ENCODE measurements at regions not wholly inside any gene's neighbourhood (a gene's known extent, or its start where the extent isn't known, plus 50 kb on each side); places are given as distances from the start of the nearest gene placed in this dataset.
"Not testable (repeated sequence)": the region's sequence is repeated elsewhere in the genome, so short reads cannot be mapped to it uniquely, and the experiment has no call there.

DNA sequence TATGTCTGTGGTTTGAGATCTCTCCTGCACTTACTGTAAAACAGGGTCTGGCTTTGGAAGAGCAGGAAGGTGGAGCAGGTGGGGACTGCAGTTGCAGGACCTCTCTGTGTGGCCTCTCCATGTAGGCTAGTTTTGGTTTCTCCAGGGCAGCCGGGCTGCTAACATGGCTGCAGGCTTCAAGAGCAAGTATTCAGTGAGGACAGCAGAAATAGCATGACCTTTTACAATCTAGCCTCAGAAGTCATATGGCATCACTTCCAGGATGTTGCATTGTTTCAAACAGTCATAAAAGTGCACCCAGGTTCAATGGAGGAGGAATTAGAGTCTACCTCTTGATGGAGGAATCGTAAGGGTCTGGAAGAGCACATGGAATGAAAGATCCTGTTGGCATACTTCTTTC lies 728.7 kb downstream of the NTRK3 start:
- no peak for DNase-seq

DNA sequence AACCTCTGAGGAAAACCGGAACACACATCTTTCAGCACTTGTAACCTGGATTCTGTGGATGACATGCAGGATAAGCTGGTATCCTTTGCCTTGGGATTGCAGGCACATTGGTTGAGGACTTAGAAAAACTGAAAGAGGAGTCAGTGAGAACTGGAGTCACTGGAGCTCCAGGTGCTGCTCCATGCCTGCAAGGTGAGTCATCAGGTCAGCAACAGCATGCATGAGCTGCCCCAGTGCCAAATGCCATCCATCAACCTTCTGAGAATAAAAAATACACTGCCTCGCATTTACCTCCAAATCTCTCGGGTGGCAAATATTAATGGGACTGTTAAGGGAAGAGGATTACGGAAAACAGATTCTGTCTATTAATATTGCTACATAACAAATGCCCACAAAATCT lies 729.1 kb downstream of the NTRK3 start:
- no peak for DNase-seq

GRCh38 chr15:87523516-87523915 lies 733.0 kb downstream of the NTRK3 start:
- DNase-seq: no peak

DNA sequence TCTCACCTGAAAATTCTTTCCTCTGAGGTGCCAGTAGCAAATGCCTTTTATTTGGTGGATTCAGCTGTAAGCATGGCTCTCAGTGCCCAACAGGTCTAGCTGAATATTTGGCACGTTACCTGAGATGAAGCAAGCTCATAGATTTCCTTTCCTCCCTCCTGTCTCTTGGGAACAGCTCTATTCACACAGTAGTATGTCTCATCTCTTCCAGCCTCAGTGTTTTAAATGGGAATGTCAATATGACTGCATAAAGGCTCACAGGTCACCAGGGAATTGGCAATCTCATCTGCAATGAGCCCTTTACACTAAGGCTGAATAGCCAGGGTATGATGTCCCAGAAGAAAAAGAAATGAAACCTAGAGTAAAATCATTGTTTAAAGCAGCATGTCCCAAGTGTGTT lies 733.5 kb downstream of the NTRK3 start:
- no peak for DNase-seq

DNA sequence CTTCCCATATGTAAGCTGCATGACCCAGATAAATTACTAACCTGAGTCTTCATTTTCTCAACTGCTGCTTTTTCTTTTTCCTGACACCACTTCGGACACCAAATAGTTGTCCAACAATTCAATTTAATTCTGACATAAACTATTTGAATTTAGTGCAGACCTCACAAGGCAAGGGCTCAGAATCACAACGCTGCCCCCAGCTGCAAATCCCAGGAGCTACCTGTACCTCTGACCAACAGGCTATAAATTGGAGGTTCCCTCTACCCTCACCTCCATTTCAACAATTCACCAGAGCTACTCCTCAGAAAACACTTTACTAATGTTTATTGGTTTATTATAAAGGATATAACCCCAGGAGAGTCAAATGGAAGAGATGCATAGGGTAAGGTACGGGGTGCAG lies 737.6 kb downstream of the NTRK3 start:
- DNase-seq: no peak

DNA sequence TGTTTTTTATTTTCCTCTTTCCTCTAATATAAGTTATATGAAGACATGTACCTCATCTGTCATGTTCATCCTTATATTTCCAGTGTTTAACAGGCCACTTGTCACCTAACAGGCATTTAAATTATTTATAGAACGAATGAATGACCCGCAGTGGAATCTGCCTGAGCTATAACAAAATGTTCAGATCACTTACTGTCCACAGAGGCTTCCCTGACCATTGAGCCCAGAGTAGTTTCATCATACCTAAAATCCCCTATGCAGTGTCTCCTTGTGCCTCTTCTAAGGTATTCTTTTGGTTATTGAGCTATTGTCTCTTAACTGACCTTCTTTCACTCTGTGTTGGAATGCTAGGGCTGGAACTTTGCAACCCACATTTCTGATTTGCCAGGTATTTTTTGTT lies 748.5 kb downstream of the NTRK3 start:
- no peak for DNase-seq

- DNase-seq: no peak
Measured at GRCh38 chr15:87502173-87502572, 754.4 kb downstream of the NTRK3 start.

- DNase-seq: no peak
Measured at GRCh38 chr15:87500240-87500639, 756.3 kb downstream of the NTRK3 start.

DNA sequence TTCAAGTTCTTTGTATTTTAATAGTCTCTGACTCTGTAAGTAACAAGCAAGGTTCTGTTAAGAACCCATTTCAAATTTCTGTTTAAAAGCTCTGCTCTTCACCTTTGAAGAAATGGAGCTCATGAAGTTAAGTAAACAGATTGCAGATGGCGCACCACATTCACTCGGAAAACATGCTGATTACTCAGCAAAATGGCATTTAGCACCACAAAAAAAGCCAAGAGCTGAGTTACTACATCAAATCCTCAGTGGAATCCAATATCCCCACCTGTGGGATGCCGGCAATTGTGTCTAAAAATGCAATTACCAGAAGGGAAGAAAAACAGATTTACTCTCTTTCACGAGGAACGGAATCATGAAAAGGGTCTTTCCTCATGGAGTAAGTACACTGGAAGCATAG lies 758.0 kb downstream of the NTRK3 start:
- no peak for DNase-seq

DNA sequence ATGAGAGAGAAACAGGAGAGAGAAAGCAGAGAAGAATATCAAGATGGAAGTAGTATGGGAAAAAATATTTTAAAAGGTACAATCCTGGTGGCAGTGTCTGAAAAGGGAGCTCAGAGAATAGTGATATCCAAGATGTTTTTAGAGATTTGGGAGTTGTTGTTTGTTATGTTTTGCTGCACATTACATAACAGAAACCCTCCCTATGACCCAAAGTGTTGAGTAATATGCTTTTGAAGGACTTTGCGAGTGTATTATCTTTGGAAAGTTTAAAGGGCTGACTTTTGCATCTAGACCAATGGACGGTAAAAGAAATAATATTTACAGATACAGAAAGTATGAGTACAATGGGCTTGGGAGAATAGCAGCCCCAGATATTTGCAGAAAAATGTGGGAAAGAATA lies 759.7 kb downstream of the NTRK3 start:
- no peak for DNase-seq

DNA sequence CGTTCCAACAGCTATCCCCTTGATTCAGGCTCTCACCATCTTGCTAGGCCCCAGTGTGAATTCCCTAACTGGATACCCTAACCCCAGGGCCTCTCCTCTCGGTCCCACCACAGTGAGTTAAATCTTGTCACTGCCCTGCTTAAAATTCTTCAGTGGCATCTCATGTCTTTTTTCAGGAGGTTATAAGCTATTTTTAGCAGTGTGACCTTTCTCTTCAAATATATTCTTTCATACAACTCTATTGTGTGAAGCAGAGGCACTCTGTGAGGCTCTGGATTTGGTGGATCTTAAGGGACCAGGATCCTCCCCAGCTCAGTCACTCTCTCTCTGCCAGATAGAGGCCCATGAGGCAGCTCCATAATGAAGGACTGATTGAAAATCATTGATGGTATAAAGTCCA lies 760.4 kb downstream of the NTRK3 start:
- DNase-seq: no peak

GRCh38 chr15:87493803-87494202 lies 762.7 kb downstream of the NTRK3 start:
- no peak for DNase-seq

- DNase-seq: no peak
Measured at GRCh38 chr15:87492321-87492720, 764.2 kb downstream of the NTRK3 start.

GRCh38 chr15:87490666-87491065 lies 765.9 kb downstream of the NTRK3 start:
- no peak for DNase-seq

DNA sequence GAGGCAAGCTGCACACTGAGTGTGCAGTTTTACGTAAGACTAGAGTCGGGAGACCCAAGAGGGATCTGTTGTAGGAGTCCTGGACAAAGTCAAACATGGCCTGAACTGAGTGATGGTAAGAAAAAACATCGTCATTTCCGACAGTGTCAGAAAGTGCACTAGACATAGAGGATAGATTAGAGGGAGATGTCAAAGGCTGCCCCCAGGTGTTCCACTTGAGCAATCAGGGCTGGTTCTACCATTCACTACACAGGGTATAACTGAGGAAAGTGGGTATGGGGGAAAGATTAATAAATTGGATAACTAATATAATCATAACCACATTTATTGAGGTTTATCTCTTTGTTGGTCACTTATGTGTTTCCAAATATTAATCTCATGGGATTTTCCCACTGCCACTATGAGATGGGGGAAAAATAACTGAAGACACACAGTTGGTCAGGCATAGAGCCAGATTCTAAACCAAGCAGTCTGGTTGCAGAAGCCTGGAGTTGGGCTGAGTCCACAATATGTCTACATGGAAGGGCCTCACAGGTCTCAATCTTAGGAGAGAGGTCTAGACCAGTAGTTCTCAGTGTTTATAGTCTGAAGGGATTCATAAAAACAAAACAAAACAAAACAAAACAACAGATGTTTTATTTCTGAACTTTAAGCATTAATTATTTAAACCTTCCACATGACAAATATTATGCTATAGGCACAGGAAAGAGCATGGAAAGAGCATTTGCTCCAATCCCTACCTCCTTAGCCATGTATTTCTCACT lies 766.5 kb downstream of the NTRK3 start:
- DNase-seq: no peak

DNA sequence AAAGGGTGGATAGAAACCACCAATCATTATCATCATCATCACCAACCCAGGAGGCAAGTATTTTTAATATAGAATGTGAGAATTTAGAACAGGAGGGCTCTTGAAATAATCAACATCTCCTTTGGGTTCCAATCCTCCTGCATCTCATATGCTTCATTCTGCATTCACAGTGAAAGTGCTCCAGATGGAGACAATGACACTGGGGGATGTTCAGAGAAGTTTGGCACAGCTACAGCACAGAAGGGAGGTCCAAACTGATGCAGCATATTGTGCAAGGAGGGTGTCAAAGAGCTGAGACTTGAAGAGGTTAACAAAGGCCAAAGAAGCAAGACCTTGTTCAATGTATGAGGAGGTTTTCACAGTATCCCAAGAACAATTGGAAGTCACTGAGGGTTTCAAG lies 767.1 kb downstream of the NTRK3 start:
- DNase-seq: no peak

GRCh38 chr15:87487484-87487883 lies 769.1 kb downstream of the NTRK3 start:
- no peak for DNase-seq

DNA sequence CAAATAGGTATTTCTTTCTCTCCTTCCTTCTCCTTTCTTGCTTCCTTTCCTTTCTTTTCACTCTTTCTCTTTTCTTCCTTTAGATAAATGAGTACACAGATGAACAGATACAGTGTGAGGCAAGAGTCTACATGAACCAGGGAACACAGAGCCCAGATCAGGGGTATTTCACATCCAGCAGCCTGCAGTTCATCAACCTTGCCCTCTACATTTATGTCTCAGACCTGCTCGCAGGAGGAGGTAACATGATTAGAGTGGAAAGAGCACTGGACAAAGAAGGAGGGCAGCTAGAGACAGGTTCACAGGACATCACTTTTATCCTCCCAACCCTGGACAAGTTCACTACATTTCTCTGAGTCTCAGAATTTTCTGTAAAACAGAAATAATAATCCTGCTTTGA lies 773.1 kb downstream of the NTRK3 start:
- no peak for DNase-seq

DNA sequence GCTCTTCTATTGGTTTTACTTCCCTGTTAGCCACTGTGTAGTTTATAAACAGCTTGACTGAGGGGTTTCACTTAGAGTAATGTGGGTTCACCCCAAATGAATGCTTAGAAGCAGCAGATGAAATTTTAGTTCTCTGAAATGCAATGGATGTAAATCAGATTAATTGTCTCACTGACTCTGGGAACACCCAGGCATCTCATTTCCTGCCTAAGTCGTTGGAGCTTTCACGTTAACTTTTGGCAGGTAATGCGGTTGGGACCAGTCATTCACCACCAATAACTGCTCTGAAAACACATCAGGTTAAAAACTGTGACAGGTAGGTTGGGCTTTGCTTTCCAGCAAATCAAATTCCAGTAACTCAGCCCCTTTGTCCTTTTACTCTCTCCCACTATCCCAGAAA lies 775.4 kb downstream of the NTRK3 start:
- DNase-seq: no peak

DNA sequence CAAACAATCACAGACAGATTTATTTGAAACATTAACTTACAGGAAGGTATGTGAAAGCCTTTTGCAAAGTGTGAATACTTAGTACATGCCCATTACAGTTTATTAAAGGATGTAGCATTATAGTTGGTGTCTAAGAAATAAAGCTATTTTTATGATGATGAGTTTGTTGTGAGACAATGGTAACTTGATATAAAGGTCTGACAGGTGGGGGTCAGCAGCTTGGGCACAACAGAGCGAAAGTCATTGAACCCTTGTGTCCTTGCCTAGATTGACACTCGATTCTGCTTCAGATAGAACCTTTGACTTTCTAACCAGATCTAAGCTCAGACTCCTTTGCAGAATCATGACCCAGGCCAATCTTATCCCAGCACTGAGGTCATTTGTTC lies 777.9 kb downstream of the NTRK3 start:
- no peak for DNase-seq

DNA sequence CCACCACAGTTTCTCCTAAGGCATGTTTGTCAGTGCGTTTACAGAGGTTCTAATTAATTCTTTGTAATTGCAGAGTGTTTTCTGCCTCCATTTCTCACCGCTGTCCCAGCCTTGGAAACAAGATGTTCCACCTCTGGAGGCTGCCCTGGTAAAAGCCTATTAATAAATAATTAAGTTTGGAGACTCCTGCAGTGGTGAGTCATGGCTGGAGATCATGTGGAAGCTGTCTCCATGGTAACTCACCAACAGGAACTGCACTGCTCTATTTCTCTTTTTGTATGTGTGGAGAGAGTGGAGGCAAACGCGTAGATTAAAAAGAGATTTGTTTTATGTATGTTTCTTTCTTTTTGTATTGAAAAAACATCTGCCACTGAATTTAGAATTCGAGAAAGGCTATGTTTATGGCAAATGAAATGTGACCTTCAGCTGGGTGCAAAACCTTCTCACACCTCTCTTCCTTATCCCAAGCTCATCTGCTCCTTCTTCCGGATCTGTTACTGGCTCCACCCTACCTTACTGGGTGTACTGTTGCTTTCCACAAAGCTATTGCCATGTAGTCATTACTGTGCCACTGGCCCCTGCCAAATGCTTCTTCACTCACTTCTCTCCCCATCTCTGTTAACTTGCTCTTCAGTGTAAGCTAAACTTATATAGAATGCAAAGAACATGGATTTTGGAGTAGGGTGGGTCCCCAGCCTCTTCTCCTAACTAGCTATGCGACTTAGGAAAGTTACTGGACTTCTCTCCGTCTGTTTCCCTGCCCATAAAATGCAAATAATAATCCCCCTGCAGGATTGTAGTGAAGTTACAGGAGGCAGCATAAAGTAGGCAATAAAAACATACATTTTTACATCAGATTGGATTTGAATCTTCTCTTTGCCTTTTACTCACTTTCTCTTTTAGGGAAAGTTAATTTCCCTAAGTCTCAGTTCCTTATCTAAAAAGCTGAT lies 778.5 kb downstream of the NTRK3 start:
- DNase-seq: no peak

GRCh38 chr15:87477026-87477425 lies 779.5 kb downstream of the NTRK3 start:
- DNase-seq: no peak

GRCh38 chr15:87470923-87471322 lies 785.6 kb downstream of the NTRK3 start:
- DNase-seq: no peak

DNA sequence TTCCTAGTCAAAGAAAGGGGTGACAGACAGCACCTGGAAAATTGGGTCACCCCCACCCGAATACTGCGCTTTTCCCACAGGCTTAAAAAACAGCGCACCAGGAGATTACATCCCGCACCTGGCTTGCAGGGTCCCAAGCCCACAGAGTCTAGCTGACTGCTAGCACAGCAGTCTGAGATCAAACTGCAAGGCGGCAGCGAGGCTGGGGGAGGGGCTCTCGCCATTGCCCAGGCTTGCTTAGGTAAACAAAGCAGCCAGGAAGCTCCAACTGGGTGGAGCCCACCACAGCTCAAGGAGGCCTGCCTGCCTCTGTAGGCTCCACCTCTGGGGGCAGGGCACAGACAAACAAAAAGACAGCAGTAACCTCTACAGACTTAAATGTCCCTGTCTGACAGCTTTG lies 792.6 kb downstream of the NTRK3 start:
- not testable (repeated sequence) for DNase-seq
